ENCODE measurements at regions not wholly inside any gene's neighbourhood (a gene's known extent, or its start where the extent isn't known, plus 50 kb on each side); places are given as distances from the start of the nearest gene placed in this dataset.

DNA sequence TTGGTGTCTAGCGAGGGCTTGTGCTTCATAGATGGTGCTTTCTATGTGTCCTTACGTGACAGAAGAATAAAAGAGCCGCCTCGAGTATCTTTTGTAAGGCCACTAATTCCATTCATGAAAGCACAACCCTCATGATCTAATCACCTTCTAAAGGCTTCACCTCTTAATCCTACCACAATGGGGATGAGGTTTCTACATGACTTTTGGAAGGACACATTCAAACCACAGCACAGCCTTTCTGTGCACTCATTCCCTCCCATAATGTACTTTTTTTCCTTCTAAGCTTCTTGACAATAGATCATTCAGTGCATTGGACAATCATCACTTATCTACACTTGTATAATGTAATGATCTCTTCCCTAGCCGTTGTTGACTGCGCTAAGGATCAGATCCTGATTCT lies 774.8 kb downstream of the BRINP1 start:
- H3K4me3 ChIP-seq (ENCODE audit: low read depth, low read length) = no peak overlapping the region

DNA sequence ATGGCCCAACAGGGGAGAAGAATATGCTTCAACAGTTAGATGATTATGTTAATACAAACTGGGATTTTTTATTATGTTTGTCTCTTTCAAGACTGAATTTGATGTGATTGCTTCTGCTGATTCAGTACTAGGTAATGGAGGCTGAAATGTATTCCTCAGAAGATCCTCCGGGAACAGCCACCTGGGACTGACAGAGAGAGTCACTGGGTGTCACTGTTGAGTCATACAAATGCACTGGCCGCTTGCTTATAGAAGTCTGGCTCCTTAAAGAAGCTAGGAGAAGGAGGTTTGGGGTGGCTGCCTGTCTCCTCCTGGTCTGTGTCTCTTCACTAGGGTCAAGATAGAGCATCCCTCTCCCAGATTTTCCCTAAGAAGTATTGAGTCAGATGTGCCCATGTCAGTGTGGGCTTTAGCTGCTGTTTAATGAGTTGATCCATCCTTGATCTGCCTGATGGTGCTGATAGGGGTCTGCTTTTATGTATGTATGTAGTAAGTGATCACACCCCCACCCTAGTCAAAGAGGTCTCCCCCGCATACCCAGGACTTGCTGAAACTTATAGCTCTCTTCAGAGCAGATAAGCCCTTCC lies 773.4 kb downstream of the BRINP1 start:
- CTCF ChIA-PET = interaction anchor here (0.7 kb wide), 1 partner anchor 486 kb away, joined by 3 read pairs; no protein-coding TSS in a partner anchor
- Histone ChIP-seq H3K4me3 (ENCODE audit: low read depth, low read length) (no peak overlapping the region), H3K27me3 (ENCODE audit: control insufficient read depth, insufficient read depth, low read length) (no peaks in the 10 kb centered on the region), H3K36me3 (ENCODE audit: control insufficient read depth, insufficient read depth, low read length) (no peaks in the 10 kb centered on the region)
- POLR2A ChIA-PET = no interaction called here
- DNase-seq (ENCODE audit: low read depth) = no peak
- TF ChIP-seq, protein P1, sequence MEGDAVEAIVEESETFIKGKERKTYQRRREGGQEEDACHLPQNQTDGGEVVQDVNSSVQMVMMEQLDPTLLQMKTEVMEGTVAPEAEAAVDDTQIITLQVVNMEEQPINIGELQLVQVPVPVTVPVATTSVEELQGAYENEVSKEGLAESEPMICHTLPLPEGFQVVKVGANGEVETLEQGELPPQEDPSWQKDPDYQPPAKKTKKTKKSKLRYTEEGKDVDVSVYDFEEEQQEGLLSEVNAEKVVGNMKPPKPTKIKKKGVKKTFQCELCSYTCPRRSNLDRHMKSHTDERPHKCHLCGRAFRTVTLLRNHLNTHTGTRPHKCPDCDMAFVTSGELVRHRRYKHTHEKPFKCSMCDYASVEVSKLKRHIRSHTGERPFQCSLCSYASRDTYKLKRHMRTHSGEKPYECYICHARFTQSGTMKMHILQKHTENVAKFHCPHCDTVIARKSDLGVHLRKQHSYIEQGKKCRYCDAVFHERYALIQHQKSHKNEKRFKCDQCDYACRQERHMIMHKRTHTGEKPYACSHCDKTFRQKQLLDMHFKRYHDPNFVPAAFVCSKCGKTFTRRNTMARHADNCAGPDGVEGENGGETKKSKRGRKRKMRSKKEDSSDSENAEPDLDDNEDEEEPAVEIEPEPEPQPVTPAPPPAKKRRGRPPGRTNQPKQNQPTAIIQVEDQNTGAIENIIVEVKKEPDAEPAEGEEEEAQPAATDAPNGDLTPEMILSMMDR (IDR thresholded peaks at IDR 0.05; ENCODE audit: insufficient read depth, low read depth, low read length) = peak; percentile 28; the same call in 1 of the 2 replicates

More for the DNA sequence above, 774.8 kb downstream of the BRINP1 start:
- ChIA-PET POLR2A (no interaction called here), CTCF (no interaction called here)
- Histone ChIP-seq H3K27me3 (ENCODE audit: control insufficient read depth, insufficient read depth, low read length) (no peaks in the 10 kb centered on the region), H3K36me3 (ENCODE audit: control insufficient read depth, insufficient read depth, low read length) (no peaks in the 10 kb centered on the region)
- no peak for DNase-seq (ENCODE audit: low read depth)
- TF ChIP-seq, protein P1 (IDR thresholded peaks at IDR 0.05; ENCODE audit: insufficient read depth, low read depth, low read length) = no peak

DNA sequence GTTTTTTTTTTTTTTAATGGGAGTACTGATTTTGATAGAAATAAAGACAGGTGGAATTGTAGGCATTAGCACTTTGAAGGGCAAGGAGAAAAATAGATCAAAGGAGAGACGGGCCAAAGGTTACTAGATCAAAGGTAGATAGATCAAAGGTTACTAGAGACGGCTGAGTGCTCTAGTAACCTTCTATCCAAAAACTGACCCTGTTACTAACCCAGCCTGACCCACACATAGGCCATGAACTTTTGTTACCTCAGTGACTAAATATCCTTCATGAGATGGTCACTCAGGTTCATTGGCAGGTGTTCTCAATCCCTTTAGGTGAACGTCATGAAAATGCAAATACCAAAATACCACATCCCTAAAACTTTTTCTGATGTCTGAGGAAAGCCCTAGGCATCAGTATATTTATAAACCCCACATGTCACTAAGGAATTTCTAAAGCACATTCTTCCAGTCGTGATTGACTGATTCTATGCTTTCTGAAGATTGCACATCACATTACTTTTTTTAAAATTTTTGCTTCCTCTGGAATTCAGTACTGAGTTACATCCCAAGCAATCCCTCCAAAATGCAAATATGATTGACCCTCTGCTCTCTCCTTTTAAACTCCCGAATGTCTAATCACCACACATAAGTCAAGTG lies 772.7 kb downstream of the BRINP1 start:
- H3K27me3 ChIP-seq (ENCODE audit: control insufficient read depth, insufficient read depth, low read length) = no peaks in the 10 kb centered on the region
- TF ChIP-seq, protein P1 (IDR thresholded peaks at IDR 0.05; ENCODE audit: insufficient read depth, low read depth, low read length) = no peak
- no peak overlapping the region for H3K4me3 ChIP-seq (ENCODE audit: low read depth, low read length)
- CTCF ChIA-PET = interaction anchor here (0.7 kb wide), 1 partner anchor 486 kb away, joined by 3 read pairs; no protein-coding TSS in a partner anchor
- POLR2A ChIA-PET = no interaction called here
- no peaks in the 10 kb centered on the region for H3K36me3 ChIP-seq (ENCODE audit: control insufficient read depth, insufficient read depth, low read length)
- DNase-seq (ENCODE audit: low read depth) = no peak

DNA sequence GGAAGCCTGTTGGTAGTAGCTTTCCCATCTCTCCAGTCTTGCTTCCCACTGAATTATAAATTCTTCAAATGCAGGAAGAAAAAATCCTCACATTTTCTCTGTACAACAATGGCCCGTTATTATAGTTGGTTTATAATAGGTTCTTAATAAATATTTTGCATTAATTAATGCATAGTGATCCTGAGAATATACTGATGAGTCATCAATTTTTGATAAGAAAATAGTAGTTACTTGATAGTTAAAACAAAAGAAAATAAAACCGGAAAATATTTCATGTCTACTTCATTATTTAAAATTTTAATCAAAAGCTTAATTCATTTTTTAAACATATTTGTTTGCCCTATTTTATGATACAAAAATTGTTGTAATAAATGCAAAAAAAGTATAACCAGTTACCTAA lies 762.6 kb downstream of the BRINP1 start:
- DNase-seq (ENCODE audit: low read depth) = no peak
- TF ChIP-seq, protein P1 (IDR thresholded peaks at IDR 0.05; ENCODE audit: insufficient read depth, low read depth, low read length) = no peak
- Histone ChIP-seq H3K36me3 (ENCODE audit: control insufficient read depth, insufficient read depth, low read length) (no peaks in the 10 kb centered on the region), H3K4me3 (ENCODE audit: low read depth, low read length) (no peak overlapping the region), H3K27me3 (ENCODE audit: control insufficient read depth, insufficient read depth, low read length) (no peaks in the 10 kb centered on the region)
- POLR2A ChIA-PET = no interaction called here
- CTCF ChIA-PET = no interaction called here

DNA sequence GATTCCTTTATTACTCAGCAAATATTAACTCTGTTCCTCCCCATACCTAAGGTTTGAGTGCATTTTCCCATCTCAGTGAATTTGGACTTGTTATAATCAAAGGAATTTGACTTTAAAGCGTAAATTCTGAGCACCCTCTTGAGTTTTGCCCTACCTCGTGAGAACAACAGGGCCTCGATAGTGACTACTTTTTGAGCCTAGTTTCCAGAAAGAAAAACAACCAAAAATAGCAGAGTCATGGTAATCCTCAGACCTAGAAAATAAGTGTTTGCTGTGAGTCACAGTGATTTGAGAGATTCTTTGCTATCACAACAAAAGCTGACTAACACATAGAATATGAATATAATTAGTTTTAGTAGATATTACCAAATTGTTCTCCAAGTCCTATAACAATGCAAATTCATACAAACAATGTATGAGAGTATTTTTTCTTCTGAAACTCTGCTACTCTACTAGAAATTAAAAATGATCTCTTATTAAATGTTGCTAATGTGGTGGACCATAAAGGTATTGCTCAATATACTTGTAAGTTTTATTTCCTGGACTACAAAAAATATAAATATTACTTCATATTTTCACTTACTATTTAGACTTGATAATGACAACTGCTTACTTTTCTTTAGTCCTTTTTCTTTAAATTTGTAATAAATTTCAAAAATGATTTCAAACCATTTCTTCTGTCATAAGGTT lies 759.7 kb downstream of the BRINP1 start:
- H3K36me3 ChIP-seq (ENCODE audit: control insufficient read depth, insufficient read depth, low read length) = no peaks in the 10 kb centered on the region

More for the DNA sequence above, 759.7 kb downstream of the BRINP1 start:
- Histone ChIP-seq H3K4me3 (ENCODE audit: low read depth, low read length) (no peak overlapping the region), H3K27me3 (ENCODE audit: control insufficient read depth, insufficient read depth, low read length) (no peaks in the 10 kb centered on the region)
- ChIA-PET POLR2A (no interaction called here), CTCF (no interaction called here)
- peak; percentile 29 for DNase-seq (ENCODE audit: low read depth)
- TF ChIP-seq, protein P1 (IDR thresholded peaks at IDR 0.05; ENCODE audit: insufficient read depth, low read depth, low read length) = no peak

Measured in BJ (cell line).